ENCODE measurements at regions not wholly inside any gene's neighbourhood (a gene's known extent, or its start where the extent isn't known, plus 50 kb on each side); places are given as distances from the start of the nearest gene placed in this dataset.

DNA sequence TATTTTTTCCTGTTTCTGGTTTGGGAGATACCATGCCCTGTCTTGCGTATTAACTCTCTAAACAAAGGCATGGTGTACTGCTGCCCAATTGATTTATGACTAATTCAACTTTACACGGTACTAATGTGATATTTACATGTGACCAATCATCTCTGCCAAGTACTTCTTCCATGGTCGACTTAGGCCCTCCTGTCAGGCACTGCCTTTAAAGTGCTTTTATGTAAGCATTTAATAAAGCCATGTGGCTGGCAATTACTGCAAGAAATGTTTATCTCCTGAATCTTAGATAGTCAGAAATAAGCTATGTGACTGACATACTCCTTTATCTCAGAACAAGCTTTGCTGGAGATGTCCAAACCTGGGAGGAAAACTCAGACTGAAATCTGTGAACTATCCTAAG lies 323.4 kb downstream of the BTBD3 start:
- TF ChIP-seq, protein P1, sequence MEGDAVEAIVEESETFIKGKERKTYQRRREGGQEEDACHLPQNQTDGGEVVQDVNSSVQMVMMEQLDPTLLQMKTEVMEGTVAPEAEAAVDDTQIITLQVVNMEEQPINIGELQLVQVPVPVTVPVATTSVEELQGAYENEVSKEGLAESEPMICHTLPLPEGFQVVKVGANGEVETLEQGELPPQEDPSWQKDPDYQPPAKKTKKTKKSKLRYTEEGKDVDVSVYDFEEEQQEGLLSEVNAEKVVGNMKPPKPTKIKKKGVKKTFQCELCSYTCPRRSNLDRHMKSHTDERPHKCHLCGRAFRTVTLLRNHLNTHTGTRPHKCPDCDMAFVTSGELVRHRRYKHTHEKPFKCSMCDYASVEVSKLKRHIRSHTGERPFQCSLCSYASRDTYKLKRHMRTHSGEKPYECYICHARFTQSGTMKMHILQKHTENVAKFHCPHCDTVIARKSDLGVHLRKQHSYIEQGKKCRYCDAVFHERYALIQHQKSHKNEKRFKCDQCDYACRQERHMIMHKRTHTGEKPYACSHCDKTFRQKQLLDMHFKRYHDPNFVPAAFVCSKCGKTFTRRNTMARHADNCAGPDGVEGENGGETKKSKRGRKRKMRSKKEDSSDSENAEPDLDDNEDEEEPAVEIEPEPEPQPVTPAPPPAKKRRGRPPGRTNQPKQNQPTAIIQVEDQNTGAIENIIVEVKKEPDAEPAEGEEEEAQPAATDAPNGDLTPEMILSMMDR (IDR thresholded peaks at IDR 0.05; ENCODE audit: insufficient read depth, low read length), result no peak
- TF ChIP-seq, protein P2, sequence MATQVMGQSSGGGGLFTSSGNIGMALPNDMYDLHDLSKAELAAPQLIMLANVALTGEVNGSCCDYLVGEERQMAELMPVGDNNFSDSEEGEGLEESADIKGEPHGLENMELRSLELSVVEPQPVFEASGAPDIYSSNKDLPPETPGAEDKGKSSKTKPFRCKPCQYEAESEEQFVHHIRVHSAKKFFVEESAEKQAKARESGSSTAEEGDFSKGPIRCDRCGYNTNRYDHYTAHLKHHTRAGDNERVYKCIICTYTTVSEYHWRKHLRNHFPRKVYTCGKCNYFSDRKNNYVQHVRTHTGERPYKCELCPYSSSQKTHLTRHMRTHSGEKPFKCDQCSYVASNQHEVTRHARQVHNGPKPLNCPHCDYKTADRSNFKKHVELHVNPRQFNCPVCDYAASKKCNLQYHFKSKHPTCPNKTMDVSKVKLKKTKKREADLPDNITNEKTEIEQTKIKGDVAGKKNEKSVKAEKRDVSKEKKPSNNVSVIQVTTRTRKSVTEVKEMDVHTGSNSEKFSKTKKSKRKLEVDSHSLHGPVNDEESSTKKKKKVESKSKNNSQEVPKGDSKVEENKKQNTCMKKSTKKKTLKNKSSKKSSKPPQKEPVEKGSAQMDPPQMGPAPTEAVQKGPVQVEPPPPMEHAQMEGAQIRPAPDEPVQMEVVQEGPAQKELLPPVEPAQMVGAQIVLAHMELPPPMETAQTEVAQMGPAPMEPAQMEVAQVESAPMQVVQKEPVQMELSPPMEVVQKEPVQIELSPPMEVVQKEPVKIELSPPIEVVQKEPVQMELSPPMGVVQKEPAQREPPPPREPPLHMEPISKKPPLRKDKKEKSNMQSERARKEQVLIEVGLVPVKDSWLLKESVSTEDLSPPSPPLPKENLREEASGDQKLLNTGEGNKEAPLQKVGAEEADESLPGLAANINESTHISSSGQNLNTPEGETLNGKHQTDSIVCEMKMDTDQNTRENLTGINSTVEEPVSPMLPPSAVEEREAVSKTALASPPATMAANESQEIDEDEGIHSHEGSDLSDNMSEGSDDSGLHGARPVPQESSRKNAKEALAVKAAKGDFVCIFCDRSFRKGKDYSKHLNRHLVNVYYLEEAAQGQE (IDR thresholded peaks at IDR 0.05; ENCODE audit: insufficient replicate concordance, low read depth), result no peak
- TF ChIP-seq POLR2AphosphoS5 (IDR thresholded peaks at IDR 0.05; ENCODE audit: low read depth) (no peak), GABPA (IDR thresholded peaks at IDR 0.05; ENCODE audit: low read depth) (no peak), SPI1 (IDR thresholded peaks at IDR 0.05; ENCODE audit: borderline replicate concordance, low read depth) (no peak)

All from HL-60 (cell line).